COLO668 (cell line): ENCODE measurements at regions not wholly inside any gene's neighbourhood (a gene's known extent, or its start where the extent isn't known, plus 50 kb on each side); places are given as distances from the start of the nearest gene placed in this dataset.

Experiments
- DNase-seq: peaks from one replicate; lab custom pipeline; 2025; ENCODE audit not compliant: unreplicated experiment; lab: John Stamatoyannopoulos, UW

DNA sequence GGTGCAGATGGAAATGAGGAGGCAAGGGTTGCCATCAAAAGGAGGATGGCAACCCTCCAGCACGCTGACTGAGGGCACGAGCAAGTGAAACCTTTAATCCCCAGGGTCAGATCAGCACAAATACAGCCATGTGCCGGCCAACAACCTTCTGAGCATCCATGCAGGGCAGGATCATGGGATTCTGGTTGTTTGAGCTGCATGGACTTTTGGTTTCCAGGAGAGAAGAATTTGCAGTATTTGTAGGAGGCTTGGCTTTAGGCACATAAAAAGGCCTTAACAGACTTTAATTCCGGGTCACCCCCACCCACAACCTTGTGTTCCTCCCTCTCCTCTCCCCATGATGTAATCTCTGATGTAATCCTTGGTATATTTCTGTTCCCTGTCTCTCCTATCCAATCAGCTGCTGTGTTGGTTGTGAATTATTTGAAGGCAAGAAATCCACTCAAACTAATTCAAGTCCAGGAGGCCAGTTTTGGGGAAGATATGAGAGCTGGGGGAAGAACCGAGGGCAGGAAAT lies 254.3 kb downstream of the SHQ1 start:
- DNase-seq = no peak

DNA sequence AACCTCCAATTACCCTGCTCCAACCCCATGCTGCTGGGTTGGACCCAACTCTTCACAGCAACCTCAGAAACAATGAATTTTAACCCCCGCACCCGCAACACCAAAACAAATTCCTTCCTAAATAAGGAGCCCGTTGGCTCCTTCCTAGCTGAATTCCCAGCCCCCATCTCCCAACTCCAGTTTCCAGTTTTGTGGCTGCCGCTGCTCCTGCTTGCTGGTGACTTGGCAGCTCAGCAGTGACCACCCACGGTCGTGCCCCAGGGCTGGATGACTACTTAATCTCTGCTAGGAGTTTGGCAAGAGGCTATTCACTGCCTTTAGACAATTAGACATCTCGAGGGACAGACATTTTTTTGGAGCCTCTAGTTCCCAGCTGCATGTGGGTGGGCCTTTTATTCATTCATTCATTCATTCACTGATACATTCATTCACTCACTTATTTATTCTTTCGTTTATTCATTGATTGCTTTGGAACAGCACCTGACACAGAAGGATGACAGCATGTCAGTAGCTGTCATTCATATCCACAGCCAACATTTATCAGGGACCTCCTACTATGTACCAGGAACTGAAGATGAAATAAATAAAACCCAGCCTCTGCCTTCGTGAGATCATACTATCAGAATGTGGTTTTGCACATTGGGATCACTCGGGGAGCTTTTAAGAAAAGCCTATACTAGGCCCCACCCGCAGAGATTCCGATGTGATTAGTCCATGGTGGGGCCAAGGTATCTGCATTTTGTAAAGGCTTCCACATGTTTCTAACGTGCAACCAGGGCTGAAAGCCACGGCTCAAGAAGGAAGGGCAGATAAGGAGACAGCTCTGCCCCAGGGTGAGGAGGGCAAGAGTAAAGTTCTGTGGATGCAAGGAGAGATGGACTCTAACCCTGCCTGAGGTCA lies 256.5 kb downstream of the SHQ1 start:
- DNase-seq = no peak

DNA sequence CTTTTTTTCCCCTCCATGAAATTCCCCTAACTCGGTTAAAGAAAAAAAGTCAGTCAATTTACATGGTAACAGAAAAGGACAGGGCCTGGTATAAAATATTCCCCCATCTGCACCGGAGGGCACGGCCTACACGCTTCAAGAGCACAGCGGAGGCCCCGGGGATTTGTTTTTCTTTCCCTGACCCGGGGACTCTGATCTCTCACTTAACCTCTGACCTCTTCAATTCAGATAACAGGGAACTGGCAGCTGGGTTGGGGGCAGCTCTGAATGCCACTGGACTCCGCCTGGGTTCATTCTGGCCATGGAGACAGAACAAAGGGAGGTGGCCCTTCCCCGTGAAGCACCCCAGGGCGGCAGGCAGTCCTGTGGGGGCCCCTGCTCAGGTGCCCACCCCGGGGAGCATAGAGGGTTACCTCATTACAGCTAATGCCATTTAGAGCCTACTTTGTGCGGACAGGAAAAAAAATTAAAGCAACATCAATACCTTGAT lies 257.5 kb downstream of the SHQ1 start:
- DNase-seq = no peak

DNA sequence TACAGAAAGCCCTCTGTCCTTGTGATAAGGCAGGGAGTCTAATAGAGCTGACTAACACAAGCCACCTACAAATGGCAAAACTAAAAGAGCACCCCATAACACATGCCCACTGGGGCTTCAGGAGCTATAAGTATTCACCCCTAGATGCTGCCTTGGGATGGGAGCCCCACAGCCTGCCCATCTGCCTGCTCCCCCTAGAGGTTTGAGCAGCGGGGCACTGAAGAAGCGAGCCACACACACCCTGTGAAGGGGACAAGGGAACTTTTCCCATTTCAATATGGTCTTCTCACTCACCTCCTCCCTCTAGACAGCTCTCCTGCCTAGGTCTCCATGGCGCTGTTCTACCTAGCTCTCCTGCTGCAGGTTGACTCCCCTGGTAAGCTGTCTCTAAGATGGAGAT lies 261.0 kb downstream of the SHQ1 start:
- no peak for DNase-seq

DNA sequence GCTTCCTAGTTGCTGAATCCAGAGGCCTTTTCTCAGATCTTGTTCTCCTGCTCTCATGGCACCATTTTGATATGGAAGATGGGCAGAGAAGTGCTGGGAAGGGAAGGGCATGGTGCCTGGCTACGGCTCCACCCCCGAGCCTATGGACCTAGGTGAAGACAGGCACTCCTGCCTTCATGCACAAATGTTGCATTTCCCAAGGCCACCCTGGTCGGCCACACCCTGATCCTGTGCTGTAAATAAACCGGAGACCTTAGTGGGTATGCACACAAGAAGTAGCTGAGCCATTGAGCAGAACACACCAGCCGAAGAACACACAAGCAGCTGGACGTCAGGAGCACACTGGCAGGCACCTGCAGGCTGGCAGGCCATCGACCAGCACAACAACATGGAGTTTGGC lies 261.6 kb downstream of the SHQ1 start:
- DNase-seq = no peak

DNA sequence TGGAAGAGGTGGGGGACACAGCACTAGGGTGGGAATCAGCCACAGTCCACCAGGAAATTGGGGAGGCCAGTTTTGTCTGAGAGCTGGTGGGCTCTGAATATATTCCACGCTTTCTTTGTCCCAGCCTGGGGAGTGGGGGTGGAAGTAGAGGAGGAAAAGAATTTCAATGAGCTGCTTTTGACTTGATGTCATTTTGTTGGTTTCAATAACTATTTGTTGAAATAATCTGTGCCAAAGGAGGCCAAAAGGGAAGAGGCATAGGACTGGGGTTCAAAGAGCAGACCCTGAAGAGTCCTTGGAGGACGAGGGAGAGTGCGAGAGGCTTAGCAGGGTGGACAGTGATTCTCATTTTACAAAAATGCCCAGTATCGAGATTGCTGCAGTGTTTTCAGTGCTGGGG lies 262.3 kb downstream of the SHQ1 start:
- no peak for DNase-seq

DNA sequence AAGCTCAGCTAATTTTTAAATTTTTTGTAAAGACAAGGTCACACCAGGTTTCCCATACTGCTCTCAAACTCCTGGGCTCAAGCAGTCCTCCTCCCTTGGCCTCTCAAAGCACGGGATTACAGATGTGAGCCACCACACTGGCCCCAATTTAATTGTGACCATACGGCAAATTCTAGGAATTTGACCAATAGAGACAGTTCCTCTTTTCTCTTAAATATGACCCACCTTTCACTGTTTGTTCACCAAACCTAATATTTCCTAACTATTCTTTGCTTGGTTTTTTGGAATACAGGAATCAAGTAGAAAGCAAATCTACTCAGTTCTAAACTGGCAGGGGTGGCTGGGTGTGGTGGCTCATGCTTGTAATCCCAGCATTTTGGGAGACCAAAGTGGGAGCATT lies 264.0 kb downstream of the SHQ1 start:
- DNase-seq = no peak

DNA sequence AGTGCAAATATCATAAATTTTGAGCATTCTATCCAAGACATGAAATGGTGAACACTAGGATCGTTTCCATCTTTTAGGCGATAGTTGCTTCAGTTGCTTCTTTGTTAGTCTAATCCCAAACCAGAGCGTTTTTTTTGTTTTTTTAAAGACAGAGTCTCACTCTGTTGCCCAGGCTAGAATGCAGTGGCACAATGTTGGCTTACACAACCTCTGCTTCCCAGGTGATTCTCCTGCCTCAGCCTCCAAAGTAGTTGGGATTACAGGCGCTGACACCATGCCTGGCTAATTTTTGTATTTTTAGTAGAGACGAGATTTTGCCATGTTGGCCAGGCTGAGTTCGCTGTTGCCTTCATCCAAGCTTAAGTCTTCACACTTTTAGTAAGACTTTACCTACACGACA lies 265.3 kb downstream of the SHQ1 start:
- DNase-seq = no peak

DNA sequence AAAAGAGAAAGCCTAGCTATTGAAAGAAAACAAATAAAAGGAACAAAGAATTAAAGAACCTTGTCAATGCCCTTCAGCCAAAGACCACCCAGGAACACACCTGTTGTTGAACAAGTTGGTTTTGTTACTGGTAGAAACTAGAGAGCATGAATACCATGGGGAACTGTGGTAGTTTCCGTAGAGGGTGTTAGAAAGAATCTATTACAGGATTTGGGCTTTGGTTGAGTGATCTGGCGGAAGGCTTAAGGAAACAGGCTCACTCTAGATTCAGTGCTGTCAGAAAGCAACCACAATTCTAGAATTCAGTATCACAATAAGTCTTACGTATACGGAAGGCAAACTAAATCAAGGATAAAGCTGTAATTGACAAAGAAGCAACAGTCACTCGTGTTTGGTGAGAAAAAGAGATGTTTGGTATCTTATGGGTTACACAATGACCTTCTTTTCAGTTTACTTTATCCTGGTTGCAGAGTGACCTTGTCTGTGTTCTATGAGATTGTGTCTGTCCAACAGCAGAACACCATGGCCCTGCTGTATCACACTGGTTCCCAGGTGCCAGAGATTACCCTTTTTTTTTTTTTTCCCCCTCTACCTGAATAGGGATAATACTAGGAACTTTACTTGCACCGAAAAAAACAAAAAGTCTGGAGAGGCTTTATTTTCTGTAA lies 265.9 kb downstream of the SHQ1 start:
- no peak for DNase-seq

DNA sequence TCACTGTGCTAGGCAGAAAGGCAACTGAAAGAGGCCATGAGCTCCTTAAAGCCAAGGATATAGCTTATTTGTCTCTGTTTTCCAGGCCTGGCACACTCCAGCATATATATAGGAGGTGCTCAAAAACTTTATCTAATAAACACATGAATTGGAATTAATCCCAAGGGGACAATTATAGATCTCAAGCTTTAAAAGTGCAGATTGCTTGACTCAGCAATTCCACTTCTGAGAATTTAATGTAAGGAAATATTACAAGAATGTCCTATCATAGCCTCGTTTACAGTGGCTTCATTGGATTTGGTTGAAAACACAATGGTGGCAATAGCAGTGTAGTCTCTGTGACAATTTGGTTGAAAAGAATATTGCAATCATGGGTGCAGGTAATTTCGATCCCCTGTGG lies 267.3 kb downstream of the SHQ1 start:
- DNase-seq = no peak

DNA sequence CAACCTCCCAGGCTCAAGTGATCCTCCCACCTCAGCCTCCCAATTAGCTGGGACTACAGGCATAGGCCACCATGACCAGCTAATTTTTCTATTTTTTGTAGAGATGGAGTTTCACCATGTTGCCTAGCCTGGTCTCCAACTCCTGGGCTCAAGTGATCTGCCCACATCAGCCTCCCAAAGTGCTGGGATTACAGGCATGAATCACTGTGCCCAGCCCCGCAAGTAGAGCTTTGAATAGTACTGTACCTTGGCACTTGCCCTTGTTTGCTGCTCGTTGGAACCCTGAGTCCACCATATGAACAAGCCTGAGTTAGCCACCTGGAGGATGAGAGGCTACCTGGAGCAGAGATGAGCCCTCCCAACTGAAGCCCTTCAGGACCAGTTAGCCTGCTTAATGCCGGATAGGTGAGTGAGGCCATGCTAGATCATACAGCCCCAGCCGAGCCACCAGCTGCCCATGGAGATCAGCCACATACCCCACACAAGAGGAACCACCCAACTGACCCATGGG lies 267.9 kb downstream of the SHQ1 start:
- DNase-seq = no peak

DNA sequence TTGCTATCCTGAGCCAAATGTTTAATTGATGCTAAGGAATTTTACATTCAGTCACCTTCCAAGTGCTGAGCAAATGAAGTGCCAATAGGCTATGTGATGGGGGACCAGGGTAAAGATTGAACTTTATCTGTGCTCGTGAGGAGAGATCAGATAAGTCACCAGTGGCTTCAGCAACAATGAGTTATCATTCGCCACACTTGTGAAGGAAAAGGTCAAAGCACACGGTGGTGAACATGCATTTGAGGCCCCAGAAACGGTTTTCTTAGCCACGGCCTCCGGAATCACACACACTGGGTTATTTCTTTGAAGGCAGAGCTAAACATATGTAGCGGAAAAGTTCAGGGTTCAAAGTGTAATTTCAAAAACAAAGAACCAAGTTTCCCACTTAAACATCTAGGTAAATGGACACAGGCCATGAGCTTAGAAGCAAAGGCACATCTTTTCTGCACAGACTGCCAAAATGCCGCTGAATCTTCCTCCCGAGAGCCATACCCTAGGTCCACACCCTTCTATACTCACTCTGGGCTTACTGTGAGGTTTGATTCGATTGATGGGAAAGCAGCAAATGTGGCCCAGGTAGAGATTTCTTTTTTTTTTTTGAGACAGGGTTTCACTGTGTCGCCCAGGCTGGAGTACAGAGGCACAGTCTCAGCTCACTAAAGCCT lies 268.5 kb downstream of the SHQ1 start:
- no peak for DNase-seq

DNA sequence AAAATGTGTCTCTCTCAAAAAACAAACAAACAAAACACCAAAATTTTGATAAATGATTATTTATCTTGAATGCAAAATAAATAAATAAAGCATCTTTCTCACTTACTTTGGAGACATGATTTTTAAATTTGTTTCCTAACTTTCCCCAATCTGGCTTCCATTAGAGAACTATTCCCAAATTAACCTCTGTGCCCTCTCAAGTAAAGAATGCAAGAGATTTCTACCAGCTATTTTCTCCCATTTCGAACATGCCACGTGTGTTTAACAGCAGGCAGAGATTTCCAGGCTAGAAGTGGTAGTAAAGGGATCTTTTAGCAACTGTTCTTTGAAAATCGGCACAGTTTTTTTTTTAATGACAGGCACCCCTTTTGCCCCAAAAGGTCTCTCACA lies 269.1 kb downstream of the SHQ1 start:
- DNase-seq = no peak

DNA sequence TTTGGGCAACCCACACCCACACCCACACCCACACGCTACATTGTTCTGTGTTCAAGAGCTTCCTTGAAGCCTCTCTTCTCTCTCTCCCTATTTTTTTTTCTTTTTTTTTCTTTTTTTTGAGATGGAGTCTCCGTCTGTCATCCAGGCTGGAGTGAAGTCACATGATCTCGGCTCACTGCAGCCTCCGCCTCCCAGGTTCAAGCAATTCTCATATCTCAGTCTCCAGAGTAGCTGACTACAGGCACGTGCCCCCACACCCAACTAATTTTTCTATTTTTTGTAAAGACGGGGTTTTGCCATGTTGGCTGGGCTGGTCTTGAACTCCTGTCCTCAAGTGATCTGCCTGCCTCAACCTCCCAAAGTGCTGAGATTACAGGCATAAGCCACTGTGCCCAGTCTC lies 271.1 kb downstream of the SHQ1 start:
- DNase-seq = no peak

DNA sequence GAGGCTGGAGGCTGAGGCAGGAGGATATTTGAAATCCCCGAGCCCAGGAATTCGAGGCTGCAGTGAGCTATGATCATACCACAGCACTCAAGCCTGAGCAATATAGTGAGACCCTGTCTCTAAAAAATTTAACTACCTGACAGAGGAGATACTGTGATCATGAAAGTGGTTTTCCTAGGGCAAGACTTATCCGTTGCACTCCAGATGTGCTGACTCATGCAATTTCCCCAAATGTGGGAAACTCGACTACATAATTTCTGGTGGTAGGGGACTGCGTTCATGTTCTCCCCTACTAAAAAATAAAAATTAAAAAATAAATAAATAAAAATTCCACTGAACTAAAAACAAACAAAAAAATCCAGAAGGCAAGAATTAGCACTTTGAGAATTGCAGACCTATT lies 271.7 kb downstream of the SHQ1 start:
- no peak for DNase-seq

DNA sequence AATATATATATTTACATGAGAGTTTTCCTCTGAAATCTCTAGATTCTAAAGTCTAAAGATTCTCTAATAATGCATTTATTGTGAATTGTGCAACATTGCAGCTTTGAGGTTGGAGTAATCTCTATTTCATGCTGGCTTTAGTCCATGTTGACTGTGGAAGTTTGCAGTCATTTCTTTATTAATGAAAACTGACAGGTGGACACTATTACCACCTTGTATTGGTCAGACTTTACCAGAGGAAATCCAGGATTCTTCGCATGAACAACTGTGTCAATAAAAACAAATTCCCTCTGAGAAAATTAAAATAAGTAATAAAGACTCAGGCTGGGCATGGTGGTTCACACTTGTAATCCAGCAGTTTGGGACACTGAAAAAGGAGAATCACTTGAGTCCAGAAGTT lies 274.1 kb downstream of the SHQ1 start:
- DNase-seq = no peak

DNA sequence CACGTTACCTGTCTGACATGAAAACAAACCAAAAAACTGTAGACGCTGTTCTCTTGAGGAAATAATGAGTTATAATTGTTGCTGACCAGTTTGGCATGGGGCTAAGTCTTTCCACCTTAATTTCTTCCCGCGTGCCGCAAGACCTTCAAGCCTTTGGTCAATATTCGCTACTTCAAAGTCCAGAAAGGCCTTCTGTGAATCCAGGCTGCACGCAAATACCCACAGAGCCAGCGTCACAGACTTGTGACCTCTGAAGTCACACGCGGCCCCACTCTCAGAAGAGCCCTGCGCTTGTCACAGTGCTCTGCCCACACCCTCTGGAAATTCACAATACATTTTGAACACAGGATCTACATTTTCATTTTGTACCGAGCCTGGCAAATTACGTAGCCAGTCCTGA lies 275.2 kb downstream of the SHQ1 start:
- DNase-seq = no peak

DNA sequence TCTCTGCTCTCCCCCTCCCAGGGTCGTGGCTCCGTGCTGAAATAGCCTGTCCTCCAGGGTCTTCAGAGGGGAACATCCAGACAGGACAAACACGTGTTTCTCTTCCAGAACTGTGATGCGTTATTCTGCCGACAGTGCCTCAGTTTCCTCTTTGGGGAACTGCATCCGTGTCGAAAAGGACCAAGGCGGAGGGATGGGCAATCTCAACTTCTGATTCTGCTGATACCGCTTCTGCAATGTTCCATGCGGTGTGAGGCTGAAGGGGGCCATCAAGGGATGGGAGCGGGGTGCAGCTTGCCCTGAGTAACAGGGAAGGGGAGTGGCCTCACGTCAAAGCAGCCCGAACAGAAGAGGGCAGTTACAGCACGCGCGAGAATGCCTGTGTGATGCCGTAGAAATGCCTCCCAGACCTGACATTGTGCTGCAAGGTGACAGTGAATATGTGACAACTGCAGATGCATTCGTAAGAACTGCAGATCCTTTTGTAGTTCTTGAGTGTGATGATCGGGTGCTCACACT lies 275.7 kb downstream of the SHQ1 start:
- no peak for DNase-seq

DNA sequence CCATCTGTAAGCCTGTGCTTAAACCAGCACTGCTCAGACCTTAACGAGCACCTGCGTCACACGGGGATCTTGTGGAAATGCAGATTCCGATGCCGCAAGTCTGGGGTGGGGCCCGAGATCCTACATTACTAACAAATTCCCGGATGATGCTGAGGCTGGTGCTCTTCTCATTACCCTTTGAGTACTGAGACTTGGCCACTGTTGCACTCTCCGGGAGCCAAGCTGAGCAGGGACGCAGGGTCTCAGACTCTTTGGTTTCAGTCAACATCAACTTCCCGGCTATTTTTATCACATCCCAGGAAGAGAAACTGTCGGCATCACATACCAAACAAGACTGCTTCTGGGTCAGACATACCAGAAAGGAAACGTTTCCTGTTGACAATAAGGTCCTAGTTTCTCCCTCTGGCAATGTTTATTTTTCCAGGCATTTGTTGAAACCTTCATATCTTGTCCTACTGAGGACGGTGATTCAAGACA lies 276.6 kb downstream of the SHQ1 start:
- no peak for DNase-seq

DNA sequence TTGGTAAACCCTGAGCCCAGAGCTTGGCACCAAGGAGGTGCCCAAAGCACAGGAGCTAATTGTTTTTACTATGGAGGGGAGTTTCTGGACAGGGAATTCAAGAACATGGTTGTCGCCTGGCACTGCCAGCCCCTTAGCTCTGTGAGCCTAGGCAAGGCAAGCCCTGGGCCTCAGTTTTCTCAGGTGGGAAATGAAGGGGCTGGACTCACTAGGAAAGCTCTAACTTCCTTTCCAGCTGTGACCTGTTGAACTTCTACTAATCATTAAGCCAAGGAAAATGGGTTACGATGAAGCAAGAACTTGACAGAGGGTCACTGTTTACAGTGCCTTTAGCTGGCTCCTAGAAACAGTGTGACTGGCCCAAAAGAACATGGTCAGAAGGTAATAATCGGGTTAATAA lies 277.2 kb downstream of the SHQ1 start:
- DNase-seq = no peak

DNA sequence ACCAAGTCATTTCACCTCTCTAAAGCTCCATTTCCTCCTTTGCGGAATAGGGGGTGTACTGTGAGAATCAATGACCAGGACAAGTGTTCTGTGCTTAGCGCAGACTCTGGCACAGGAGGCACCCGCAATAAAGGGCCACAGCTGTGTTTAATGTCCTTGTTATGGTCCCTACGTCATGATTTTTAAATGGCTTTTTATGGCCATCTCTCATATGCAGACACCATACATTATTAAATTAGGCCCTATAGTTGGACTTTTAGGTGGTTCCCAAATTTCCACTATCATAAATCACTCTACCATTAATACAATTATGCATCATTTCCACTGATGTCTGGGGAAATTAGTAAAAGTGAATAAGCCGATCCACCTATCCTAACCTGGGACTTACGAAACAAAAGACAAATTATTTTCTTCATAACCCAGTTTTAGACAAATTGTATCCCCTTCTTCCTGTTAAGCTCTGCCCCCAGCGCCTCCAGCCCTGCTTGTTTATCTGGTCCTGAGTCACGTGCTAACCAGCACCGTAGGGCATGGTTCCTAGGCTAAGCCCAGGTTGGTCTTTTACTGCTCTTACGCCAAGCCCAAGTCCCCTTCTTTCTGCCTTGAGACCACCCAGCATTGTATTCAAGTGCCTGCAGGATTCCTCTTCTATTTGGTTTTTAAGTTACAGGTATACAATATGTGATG lies 278.3 kb downstream of the SHQ1 start:
- no peak for DNase-seq
